ENCODE measurements at regions not wholly inside any gene's neighbourhood (a gene's known extent, or its start where the extent isn't known, plus 50 kb on each side); places are given as distances from the start of the nearest gene placed in this dataset.

DNA sequence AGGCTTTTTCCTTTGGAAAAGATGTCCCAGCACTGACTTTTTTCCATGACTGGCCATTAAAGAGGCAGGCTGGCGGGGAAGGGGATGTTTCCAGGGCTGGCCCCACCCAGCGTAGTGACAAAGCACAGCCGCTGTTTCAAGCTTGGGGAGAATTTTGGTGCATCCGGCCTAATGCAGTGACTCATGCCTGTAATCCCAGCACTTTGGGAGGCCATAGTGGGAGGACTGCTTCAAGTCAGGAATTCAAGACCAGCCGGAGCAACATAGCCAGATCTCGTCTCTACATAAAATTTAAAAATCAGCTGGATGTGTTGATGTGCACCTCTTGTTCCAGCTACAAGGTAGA lies 78.0 kb upstream of the SH3BP4 start (continued):
- TF ChIP-seq, protein P1, sequence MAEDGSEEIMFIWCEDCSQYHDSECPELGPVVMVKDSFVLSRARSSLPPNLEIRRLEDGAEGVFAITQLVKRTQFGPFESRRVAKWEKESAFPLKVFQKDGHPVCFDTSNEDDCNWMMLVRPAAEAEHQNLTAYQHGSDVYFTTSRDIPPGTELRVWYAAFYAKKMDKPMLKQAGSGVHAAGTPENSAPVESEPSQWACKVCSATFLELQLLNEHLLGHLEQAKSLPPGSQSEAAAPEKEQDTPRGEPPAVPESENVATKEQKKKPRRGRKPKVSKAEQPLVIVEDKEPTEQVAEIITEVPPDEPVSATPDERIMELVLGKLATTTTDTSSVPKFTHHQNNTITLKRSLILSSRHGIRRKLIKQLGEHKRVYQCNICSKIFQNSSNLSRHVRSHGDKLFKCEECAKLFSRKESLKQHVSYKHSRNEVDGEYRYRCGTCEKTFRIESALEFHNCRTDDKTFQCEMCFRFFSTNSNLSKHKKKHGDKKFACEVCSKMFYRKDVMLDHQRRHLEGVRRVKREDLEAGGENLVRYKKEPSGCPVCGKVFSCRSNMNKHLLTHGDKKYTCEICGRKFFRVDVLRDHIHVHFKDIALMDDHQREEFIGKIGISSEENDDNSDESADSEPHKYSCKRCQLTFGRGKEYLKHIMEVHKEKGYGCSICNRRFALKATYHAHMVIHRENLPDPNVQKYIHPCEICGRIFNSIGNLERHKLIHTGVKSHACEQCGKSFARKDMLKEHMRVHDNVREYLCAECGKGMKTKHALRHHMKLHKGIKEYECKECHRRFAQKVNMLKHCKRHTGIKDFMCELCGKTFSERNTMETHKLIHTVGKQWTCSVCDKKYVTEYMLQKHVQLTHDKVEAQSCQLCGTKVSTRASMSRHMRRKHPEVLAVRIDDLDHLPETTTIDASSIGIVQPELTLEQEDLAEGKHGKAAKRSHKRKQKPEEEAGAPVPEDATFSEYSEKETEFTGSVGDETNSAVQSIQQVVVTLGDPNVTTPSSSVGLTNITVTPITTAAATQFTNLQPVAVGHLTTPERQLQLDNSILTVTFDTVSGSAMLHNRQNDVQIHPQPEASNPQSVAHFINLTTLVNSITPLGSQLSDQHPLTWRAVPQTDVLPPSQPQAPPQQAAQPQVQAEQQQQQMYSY (CRISPR knock-in tag; IDR thresholded peaks at IDR 0.05): no peak
- no peak for TF ChIP-seq SUPT20H (IDR thresholded peaks at IDR 0.05; ENCODE audit: borderline replicate concordance, control insufficient read depth, low read depth, low read length)
- no peak for TF ChIP-seq MEF2A (IDR thresholded peaks at IDR 0.05; ENCODE audit: insufficient read depth, low read depth, low read length)
- TF ChIP-seq, protein P2, sequence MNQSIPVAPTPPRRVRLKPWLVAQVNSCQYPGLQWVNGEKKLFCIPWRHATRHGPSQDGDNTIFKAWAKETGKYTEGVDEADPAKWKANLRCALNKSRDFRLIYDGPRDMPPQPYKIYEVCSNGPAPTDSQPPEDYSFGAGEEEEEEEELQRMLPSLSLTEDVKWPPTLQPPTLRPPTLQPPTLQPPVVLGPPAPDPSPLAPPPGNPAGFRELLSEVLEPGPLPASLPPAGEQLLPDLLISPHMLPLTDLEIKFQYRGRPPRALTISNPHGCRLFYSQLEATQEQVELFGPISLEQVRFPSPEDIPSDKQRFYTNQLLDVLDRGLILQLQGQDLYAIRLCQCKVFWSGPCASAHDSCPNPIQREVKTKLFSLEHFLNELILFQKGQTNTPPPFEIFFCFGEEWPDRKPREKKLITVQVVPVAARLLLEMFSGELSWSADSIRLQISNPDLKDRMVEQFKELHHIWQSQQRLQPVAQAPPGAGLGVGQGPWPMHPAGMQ (IDR thresholded peaks at IDR 0.05; ENCODE audit: borderline replicate concordance): no peak
- TF ChIP-seq, protein P3, sequence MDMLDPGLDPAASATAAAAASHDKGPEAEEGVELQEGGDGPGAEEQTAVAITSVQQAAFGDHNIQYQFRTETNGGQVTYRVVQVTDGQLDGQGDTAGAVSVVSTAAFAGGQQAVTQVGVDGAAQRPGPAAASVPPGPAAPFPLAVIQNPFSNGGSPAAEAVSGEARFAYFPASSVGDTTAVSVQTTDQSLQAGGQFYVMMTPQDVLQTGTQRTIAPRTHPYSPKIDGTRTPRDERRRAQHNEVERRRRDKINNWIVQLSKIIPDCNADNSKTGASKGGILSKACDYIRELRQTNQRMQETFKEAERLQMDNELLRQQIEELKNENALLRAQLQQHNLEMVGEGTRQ (IDR thresholded peaks at IDR 0.05; ENCODE audit: borderline replicate concordance, low read depth, low read length): no peak
- TF ChIP-seq, protein P4, sequence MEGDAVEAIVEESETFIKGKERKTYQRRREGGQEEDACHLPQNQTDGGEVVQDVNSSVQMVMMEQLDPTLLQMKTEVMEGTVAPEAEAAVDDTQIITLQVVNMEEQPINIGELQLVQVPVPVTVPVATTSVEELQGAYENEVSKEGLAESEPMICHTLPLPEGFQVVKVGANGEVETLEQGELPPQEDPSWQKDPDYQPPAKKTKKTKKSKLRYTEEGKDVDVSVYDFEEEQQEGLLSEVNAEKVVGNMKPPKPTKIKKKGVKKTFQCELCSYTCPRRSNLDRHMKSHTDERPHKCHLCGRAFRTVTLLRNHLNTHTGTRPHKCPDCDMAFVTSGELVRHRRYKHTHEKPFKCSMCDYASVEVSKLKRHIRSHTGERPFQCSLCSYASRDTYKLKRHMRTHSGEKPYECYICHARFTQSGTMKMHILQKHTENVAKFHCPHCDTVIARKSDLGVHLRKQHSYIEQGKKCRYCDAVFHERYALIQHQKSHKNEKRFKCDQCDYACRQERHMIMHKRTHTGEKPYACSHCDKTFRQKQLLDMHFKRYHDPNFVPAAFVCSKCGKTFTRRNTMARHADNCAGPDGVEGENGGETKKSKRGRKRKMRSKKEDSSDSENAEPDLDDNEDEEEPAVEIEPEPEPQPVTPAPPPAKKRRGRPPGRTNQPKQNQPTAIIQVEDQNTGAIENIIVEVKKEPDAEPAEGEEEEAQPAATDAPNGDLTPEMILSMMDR (IDR thresholded peaks at IDR 0.05 in 2 of 3, conservative IDR thresholded peaks at IDR 0.05 in 1 of 3; ENCODE audit: control insufficient read depth in 2 of 3, extremely low read depth in 1 of 3, insufficient read depth in 1 of 3, low read depth in 3 of 3, low read length in 3 of 3): no peak
- TF ChIP-seq, protein P5, sequence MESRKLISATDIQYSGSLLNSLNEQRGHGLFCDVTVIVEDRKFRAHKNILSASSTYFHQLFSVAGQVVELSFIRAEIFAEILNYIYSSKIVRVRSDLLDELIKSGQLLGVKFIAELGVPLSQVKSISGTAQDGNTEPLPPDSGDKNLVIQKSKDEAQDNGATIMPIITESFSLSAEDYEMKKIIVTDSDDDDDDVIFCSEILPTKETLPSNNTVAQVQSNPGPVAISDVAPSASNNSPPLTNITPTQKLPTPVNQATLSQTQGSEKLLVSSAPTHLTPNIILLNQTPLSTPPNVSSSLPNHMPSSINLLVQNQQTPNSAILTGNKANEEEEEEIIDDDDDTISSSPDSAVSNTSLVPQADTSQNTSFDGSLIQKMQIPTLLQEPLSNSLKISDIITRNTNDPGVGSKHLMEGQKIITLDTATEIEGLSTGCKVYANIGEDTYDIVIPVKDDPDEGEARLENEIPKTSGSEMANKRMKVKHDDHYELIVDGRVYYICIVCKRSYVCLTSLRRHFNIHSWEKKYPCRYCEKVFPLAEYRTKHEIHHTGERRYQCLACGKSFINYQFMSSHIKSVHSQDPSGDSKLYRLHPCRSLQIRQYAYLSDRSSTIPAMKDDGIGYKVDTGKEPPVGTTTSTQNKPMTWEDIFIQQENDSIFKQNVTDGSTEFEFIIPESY (IDR thresholded peaks at IDR 0.05): no peak
- no peak for TF ChIP-seq ZNF622 (IDR thresholded peaks at IDR 0.05)
- TF ChIP-seq GABPA (IDR thresholded peaks at IDR 0.05; ENCODE audit: low read depth): no peak
- no peak for TF ChIP-seq RELA (IDR thresholded peaks at IDR 0.05; ENCODE audit: borderline replicate concordance, partially characterized antibody)
- TF ChIP-seq, protein P6, sequence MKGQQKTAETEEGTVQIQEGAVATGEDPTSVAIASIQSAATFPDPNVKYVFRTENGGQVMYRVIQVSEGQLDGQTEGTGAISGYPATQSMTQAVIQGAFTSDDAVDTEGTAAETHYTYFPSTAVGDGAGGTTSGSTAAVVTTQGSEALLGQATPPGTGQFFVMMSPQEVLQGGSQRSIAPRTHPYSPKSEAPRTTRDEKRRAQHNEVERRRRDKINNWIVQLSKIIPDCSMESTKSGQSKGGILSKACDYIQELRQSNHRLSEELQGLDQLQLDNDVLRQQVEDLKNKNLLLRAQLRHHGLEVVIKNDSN (IDR thresholded peaks at IDR 0.05; ENCODE audit: borderline replicate concordance, extremely low read length, insufficient read depth, low read depth, low read length): no peak
- TF ChIP-seq MTA3 (IDR thresholded peaks at IDR 0.05; ENCODE audit: borderline replicate concordance, low read length): no peak
